ENCODE measurements at regions not wholly inside any gene's neighbourhood (a gene's known extent, or its start where the extent isn't known, plus 50 kb on each side); places are given as distances from the start of the nearest gene placed in this dataset.
"Not testable (repeated sequence)": the region's sequence is repeated elsewhere in the genome, so short reads cannot be mapped to it uniquely, and the experiment has no call there.

DNA sequence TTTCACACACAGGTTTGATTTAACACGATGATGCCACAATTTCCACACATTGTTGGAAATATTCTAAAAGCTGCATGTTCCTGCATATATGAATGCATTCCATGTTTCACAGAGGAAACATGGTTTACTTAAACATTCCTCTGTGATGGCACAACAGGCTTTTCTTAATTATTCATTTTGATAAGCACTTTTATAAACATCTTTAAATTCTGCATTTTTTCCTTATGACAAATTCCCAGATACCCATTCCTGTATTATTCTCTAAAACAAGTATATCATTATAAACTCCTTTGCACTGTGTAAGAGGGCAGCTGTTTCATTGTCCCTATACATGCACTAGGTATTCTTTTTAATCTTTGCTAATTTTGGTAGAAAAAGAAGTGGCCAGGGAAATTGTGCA, 532.3 kb downstream of the SOX6 start:
- DNase-seq = no peak

DNA sequence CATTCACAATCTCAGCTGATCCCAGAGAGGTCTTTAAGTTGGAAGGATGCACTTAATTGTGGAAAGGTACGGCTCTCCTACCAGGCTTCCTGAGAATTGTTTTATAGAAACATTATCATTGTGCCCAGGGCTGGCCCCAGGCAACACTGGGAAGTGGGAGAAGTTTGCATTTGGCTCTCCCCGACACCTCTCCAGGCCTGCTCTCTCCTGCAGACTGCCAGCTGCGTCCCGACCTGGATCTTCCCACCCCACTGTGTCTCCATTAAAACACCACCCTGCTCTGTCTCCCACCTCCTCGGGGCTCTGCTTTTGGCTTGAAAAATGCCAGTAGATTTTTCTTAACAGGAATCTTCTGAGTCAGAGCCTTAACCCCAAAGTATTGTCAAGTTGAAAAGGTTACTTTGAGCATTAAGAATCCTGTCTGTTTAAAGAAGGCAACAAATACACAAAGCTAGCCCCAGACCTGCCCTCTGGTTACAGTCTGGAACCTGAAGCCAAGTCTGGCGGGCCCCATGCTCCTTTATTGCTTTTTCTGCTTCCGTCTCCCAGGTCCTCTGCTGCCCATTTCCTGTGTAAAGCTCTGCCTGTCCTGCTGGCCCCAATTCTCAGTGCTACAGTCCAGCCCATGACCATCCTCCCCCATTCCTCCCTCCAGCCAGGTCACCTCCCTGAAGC, 530.2 kb downstream of the SOX6 start:
- no peak for DNase-seq

DNA sequence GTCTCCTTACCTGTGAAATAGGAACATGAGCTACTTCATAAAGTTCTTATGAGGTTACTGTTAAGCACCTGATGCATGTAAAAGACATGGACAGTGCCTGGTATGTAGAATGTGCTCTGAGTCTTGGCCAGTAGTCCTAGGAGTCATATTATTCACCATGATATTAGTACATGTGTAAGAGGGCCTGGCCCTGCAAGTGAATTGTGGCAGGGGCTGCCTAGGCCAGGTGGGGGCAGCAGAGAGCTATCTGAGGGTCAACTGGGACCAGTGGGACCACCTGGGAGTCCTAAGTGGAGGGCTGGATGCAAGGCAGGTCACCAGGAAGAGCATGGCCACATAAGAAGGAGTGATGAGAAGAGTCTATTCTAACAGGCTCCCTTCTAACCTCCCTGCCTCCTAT, 529.5 kb downstream of the SOX6 start:
- DNase-seq = peak in 1 of 2 experiments; percentile 1

DNA sequence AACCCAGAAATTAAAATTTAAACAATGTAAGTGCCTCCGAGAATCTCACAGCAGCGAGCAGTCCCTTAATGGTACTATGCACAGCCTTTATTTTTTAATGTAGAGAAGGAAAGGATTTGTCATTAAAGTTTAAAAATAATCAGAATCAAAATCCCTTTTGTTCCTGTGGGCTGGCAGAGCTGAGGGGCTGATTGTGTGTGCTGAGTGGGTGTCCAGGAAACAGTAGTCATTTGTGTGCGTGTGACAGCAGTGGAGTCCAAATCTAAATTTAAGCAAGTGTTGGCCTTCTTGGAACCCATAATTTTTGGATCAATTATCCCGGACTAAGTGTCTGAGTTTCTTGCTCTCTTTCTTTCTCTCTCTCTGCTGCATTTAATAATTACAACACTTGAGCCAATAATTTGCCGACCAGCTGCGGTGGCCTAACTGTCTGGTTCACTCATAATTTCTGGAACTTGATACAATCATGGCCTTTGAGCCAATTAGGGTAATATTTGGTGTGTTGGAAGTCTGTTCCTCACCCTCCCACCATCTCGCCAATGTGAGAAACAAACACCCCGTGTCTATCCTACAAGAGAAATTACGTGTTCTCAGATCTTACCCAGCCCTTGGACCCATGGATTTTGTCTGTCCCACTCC, 528.0 kb downstream of the SOX6 start:
- no peak for DNase-seq

DNA sequence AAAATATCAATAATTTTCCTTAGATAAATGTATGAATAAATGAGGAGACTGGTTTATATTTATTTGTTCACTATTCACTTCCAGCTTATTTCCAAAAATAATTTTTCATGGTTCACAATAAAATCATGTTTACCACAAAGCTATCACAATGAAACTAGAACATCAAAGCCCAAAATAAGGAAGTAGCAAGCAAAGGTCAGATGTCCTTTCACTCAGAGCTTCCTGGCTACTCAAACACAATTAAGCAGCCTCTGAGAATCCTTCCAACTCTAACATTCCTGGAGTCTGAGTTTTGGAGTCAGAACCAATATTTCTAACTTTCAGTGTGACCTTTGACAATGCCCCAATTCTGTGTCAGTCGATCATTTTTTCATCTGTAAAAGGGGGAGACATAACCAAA, 527.0 kb downstream of the SOX6 start:
- no peak for DNase-seq

DNA sequence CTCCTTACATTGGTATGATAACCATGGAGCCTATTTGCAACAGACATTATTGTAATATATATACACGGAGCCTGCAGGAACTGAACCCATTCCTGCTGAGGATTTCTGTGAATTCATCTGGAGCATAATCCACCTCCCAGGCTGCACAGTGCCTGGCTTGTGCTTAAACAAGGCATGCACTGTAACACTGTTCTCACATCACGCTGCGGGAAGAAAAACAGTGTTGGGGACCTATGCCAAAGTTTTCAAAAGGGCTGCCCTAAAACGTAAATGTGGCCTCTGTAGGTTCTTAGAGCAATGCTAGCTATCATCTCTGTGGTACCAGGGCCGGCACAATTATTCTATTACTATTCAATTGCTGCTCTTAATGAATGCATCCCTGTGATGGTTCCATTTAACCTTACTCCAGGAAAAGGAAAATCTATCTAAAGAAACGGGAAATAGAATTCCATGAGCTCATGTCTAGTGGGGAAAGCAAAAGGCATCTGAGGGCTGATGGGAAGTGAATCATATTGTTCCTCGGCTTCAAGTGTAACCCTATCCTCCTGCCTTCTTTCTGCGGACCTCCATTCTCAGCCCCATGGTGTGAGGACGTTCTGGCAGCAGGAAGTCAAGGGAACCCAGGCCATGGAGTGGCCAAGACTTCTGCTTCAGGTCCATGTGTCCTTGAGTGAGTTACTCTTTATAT, 525.5 kb downstream of the SOX6 start:
- no peak for DNase-seq

DNA sequence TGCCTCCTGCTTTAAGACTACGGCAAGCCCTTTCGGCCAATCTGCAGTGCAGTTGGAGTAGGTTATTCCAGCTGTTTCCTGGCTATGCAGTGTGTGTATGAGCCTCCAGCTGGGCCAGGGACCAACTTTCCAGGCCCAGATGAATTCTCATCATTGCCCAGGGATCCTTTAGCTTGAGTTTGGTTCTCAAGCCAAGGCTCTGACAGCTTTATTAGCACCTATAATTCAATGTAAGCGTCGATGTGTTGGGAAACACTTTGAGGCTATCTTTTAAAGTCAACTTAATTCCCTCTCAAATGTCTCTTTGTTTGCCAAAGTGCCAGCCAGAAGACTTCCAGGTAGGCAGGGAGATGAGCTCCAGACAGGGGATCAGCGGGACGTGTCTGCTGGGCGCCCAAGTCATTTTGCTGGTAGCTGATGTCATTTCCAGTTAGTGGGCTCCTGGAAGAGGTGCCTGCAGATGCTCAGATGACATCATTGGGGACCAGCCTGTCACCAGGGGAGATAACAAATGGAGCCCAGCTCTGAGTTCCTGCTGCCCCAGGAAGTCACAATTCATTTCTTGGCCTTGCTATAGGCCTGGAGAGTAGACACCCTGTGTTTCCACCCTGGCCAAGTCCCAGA, 520.4 kb downstream of the SOX6 start:
- no peak for DNase-seq

DNA sequence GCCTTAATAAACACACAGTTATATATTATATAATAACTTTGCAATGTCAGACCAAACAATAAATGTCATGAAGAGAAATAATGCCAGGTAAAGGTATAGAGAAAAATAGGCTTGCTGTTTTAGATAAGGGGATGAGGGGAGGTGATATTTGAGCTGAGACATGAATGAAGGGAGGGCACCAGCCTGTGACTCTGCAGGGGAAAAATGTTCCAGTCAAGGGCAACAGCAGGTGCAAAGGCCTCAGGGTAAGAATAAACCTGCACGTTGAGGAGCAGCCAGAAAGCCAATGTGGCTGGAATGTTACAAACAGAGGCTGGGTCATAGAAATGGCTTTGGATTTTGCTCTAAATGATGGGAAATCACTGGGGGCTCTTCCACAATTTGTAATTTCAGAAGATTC, 519.6 kb downstream of the SOX6 start:
- no peak for DNase-seq

DNA sequence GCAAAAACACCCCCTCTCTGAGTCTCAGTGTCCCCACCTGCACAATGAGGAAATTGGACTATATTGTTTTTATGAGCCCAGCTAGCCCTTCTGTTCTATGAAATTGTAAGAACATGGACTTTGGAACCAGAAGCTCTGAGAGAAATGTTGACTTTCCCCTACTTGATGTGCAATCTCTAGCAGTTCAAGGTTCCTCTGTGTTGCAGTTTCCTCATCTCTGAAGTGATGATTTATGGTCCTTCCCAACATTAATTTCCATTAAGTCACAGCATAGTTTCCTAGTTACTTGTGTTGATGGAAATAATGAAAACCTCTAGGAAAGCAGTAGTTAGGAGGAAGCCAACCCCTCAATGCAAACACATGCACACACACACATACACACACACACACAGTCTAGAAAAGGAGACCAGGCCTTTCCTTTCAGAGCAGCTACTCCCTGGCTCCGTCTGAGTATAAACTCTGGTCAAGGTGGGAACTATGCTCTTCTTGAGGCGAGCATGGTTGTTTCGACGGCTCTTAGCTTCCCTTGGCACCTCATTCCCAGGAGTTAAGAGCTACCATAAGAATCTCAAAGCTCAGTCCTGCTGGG, 518.4 kb downstream of the SOX6 start:
- no peak for DNase-seq

DNA sequence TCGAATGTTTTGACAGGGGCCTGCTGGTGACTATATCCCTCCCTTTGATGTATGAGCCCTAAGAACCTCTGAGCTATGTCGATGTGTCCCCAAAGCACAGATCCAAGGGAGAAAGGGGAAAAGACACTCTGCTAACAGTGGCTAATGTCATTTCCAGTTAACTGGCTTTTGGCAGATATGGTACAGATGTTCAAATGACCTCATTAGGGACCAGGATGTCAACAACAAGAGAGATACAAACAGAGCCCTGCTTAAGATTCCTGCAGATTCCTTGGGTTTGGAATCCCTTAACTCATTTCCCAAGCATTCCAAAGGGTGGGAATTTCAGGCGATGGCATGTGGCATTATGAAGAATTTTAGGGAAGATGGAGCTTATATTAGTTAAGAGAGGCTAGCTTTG, 517.3 kb downstream of the SOX6 start:
- DNase-seq = no peak

DNA sequence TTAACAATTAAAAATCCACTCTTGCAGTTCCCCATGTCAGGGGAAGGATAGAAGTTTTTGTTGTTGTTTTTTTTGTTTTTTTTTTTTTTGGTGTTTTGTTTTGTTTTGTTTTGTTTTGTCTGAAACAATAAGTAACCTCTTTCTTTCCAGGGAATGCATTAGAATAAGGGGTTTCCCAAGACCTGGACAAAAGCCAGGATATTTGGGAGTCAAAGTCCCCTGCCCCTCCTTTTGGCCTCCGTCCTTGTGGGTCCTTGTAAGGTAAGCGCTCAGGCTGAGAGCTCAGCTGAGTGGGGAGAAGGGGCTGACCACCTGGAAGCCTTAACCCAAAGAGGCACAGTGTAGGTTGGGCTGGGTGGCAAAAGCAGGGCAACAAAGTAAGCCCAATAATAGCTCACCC, 515.4 kb downstream of the SOX6 start:
- no peak for DNase-seq

DNA sequence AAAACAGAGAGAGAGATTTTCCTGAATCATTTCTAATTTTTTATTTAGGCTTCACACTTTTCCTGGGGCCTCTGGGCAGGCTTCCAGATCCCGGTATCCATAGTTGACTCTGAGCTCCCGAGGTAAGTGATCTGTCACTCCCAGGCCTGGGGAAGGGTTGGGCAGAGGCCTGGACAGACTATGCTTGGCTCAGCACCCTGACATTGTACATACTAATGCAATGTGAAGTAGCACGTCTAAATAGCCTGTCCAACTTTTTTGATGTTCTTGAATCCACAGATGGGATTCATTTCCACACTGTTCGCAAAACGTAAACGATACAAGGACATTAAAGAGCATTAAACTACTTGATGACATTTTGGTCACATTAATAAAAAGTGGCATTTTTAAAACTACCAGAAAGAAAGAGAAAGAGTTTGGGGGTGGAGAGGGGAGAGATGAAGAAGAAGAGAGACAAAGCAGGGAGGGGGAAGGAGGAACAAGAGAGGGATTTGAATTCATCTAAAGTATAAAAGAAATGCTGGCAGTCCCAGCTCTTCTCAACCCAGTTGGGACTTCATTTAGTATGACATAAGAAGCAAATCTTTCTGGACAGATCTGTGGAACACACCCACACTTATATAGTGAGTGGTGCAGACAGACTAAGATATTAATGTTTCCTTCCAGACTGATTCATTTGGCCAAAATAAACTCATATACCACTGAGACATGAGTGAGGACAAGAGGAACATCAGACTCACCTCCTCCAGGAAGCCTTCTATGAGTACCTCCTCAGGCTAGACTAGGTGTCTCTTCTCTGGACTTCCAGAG, 514.2 kb downstream of the SOX6 start:
- no peak for DNase-seq

DNA sequence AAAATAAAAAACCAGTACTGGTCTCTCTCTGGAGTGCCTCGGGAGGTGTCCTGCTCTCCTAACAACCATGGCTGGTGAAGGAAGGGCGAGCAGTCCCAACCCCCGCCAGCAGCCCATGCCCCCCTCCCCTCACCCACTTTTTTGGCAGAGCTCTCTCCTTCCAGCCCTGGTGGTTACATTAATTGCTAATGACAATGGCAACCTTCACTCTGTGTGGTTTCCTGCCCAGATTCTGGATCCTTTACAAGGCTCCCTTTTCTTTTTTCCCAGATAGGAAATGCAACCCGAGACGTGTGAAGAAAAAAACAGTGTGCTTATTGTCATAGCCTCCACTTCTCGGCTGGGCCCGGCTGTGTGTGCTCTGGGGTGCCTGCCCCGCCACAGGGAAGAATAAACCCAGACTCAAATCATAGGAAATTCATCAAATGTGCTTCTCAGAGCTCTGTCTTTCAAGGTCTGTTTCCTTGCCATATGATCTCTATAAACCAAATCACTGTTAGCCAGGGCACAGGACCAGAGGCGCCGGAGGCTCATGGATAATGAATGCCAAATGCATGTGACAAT, 513.0 kb downstream of the SOX6 start:
- no peak for DNase-seq

DNA sequence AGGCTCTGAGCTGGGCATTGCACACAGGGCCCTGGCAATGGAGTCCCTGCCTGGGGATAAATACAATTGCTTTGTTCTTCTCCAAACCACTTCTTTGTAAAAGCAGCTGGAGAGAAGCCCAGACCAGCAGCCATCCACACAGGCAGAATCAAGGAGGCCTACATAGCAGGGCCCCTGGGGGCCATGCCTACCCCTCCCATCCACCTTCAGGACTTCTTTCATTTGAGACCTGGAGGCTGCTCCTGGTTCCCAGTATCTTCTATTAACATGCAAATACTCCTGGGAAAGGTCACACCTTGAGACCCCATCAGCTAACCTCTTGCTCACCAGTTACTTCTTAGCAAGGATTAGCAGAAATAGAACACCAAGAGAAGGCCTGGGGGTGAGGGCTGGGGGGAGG, 511.1 kb downstream of the SOX6 start:
- DNase-seq = no peak

DNA sequence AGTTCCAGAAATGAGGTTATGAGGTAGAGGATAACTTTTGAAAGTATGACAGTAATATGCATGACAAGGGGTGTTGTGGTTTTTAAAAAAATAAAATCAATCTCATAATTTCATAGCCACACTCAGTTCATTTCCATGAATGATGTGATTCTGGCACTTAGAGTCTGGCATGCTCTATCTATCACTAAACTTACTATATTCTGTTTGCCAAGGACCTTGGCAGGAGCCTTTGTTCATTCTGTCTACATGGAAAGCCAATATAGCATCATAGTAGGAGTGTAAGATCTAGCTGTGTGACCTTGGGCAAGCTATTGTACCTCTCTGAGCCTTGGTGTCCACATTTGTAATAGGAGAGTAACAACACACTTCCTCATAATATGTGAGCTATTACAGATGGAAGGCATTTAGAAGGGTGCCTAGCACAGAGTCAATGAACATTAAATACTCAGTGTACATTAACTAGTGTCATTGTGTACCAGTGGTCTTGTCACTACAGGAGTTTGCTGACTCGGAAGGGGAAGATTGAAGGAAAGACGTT, 507.6 kb downstream of the SOX6 start:
- no peak for DNase-seq

DNA sequence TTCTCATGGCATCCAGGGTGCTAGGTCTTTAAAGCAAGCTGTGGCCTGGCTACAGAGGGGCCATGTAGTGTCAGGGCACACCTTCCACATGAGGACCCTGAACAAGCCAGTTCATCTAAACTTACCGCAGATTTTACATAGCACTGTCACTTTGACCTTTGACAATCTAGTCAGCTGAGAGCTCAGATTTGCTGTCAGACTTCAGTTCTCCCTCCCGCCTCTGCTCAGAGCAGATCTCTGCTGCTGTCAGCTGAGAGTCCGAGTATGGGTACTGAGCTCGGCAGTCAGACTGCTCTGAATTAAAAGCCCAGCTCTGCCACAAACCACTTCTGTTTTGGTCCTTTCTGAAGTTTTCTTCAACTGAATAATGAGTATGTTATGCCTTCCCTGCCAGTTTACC, 507.1 kb downstream of the SOX6 start:
- no peak for DNase-seq

DNA sequence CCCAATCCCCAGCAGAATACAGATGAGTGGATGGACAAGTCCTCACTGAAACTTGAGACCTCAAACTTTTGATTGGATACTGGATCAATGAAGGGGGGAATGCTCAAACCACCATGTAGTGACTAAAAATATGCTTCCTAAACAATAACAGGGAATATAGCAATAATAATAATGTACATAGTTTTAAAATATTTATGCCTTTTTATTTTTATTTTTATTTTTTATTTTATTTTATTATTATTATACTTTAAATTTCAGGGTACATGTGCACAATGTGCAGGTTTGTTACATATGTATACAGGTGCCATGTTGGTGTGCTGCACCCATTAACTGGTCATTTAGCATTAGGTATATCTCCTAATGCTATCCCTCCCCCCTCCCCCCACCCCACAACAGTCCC, 506.0 kb downstream of the SOX6 start:
- not testable (repeated sequence) for DNase-seq

DNA sequence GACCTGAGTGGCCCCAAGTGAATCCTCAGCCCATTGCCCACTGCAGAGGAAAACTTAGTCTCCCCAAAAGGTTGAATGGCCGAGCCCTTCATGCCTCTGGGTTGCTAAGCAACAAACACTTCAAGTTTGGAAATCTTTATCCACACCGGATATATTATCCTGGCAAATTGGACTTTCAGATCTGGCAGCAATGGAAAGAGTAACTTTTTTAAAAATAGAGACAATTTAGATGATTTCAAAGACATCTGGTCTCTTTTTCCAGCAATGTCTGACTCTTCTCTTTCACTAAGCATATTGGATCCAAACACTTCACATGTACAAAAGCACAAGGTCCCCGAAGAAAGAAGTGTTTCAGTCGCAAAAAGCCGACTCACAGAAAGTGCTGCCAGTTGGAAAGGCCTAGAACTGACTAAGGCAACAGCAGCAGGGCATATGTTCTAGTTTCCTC, 505.3 kb downstream of the SOX6 start:
- no peak for DNase-seq

DNA sequence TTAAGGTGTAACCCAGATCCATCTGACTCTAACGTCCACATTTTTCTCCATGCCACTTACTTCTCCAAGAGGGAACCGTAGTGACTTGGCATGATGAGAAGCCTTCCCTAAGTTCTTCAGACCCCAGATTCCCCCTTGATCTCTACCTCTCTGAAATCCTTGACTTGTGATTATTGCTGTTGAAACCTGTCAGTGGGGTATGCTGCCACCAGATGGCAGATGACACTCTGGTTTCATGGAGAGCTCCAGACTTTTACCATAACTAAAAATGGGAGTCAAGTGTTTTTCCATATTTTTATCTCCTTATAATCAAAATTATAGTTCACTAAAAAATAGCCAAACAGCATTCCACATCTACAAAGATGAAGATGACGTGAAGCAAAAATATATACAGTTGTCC, 504.2 kb downstream of the SOX6 start:
- DNase-seq = no peak

DNA sequence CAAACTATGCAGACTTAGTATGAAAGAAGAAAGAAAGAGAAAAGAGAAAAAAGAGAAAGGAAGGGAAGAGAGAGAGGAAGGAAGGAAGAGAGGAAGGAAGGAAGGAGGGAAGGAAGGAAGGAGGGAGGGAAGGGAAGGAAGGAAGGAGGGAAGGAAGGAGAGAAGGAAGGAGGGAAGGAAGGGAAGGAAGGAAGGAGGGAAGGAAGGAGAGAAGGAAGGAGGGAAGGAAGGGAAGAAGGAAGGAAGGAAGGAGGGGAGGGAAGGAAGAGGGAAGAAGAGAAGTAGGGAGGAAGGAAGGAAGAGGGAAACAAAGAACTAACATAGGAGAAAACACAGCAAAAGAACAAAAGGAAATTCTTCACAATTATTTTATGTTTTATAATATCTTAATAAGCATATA, 502.1 kb downstream of the SOX6 start:
- DNase-seq = no peak

DNA sequence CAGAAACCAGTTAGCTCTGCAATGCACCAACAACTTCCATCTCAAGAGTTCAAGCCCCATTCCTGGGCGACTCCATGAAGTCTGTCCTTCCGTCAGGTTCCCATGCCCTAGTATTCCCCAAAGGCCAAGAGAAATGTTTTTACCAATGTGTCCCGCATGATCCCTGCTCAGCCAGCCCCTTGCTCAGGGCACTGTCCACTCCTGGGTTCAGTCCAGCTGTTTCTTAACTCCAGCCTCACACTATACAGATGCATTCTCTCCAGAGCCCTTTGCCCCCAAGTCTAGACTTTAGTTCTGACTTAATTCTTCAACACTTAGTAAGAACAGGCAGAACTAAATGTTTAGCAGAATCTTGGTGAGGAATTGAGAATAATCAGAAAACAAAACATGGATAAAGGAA, 497.5 kb downstream of the SOX6 start:
- no peak for DNase-seq

DNA sequence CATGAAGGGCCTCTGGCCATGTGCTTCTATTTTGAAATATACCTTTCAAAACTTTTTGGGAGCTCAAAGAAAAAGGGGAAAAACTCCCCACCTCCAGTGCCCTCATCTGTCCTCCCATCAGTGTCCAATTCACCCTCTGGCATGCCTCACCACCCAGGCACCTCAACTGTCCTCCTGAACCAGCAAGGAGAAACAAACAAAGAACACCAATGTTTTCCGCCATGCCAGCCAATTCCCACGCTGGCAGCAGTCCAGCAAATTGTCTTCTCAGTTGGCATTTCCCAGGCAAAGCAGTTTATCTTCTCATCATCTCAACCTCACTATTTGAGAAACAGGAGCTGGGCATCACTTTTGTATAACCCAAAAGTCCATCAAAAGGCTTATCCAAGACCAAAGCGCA, 496.9 kb downstream of the SOX6 start:
- DNase-seq = no peak

Measured in AML-193 (cell line).